Neural cell (in vitro differentiated cells): ENCODE measurements at regions not wholly inside any gene's neighbourhood (a gene's known extent, or its start where the extent isn't known, plus 50 kb on each side); places are given as distances from the start of the nearest gene placed in this dataset.

Source experiments
- H2AFZ ChIP-seq: fragments of 200-600, 300-800 bp; sonication (generic), shearing (Covaris generic); 2 replicates; pipeline ENCODE4 v1.6.0; 2014; ENCODE audit warnings: low read depth, mild to moderate bottlenecking, antibody characterized with exemption, low read length, moderate library complexity
- H3F3A ChIP-seq: fragments of 200-600 bp; shearing (Covaris generic); 2 replicates; pipeline ENCODE4 v1.6.1; 2016; ENCODE audit warnings: mild to moderate bottlenecking, moderate library complexity, mixed read lengths, antibody characterized with exemption, low read length; ENCODE audit not compliant: insufficient read depth, poor library complexity, severe bottlenecking
- H3K27ac ChIP-seq: fragments of 200-600, 300-800 bp; sonication (generic), shearing (Covaris generic); 2 replicates; pipeline ENCODE4 v1.5.1; 2014; ENCODE audit warnings: mild to moderate bottlenecking, low read length, moderate library complexity
- H3K27me3 ChIP-seq: fragments of 300-800, 200-600 bp; sonication (generic), shearing (Covaris generic); 2 replicates; pipeline ENCODE4 v1.6.0; 2014; ENCODE audit warnings: mild to moderate bottlenecking, low read depth, low read length, moderate library complexity; ENCODE audit not compliant: insufficient read depth
- H3K36me3 ChIP-seq: fragments of 300-800, 200-600 bp; sonication (generic), shearing (Covaris generic); 2 replicates; pipeline ENCODE4 v1.5.1; 2014; ENCODE audit warnings: mild to moderate bottlenecking, antibody characterized with exemption, low read length, moderate library complexity; ENCODE audit not compliant: insufficient read depth
- H3K4me2 ChIP-seq: fragments of 300-800, 200-600 bp; sonication (generic), shearing (Covaris generic); 2 replicates; pipeline ENCODE4 v1.6.0; 2014; ENCODE audit warnings: mild to moderate bottlenecking, low read length
- H3K4me3 ChIP-seq: fragments of 300-800, 200-600 bp; sonication (generic), shearing (Covaris generic); 2 replicates; pipeline ENCODE4 v1.5.1; 2014; ENCODE audit warnings: mild to moderate bottlenecking, low read length, moderate library complexity
- H3K79me2 ChIP-seq: fragments of 200-600 bp; shearing (Covaris generic); replicated peaks from 2 replicates; pipeline ENCODE4 v1.6.0; 2014; ENCODE audit warnings: mild to moderate bottlenecking, low read length, moderate library complexity; ENCODE audit not compliant: insufficient read depth
- H3K9ac ChIP-seq: fragments of 300-800, 200-600 bp; sonication (generic), shearing (Covaris generic); 2 replicates; pipeline ENCODE4 v1.6.1; 2016; ENCODE audit warnings: mild to moderate bottlenecking, low read length, mixed read lengths
- H3K9me2 ChIP-seq: fragments of 200-600 bp; shearing (Covaris generic); 2 replicates; pipeline ENCODE4 v1.6.1; 2016; ENCODE audit warnings: mild to moderate bottlenecking, low read length, mixed read lengths; ENCODE audit not compliant: insufficient read depth
- H3K9me3 ChIP-seq: fragments of 200-600, 300-800 bp; sonication (generic), shearing (Covaris generic); 2 replicates; pipeline ENCODE4 v1.6.1; 2016; ENCODE audit warnings: mild to moderate bottlenecking, mixed run types, low read length, moderate library complexity, mixed read lengths
- H4K20me1 ChIP-seq: fragments of 200-600 bp; shearing (Covaris generic); 2 replicates; pipeline ENCODE4 v1.6.1; 2016; ENCODE audit warnings: mild to moderate bottlenecking, mixed run types; ENCODE audit not compliant: insufficient read depth
- EP300 ChIP-seq: fragments of 450-650 bp; conservative IDR thresholded peaks from 2 replicates; pipeline ENCODE4 v1.6.1; 2014; ENCODE audit warnings: antibody characterized with exemption, mild to moderate bottlenecking, moderate library complexity; ENCODE audit not compliant: poor library complexity, severe bottlenecking
- EZH2 ChIP-seq: fragments of 200-600, 300-800 bp; shearing (Covaris generic), sonication (generic); IDR thresholded peaks from 2 replicates; pipeline ENCODE4 v1.6.1; 2014; ENCODE audit warnings: antibody characterized with exemption, low read length, borderline replicate concordance, mild to moderate bottlenecking; ENCODE audit not compliant: insufficient read depth, poor library complexity, severe bottlenecking
- MXI1 ChIP-seq: fragments of 450-650 bp; conservative IDR thresholded peaks from 2 replicates; pipeline ENCODE4 v1.6.1; 2014; ENCODE audit warnings: antibody characterized with exemption, mild to moderate bottlenecking; ENCODE audit not compliant: poor library complexity, severe bottlenecking
- POLR2AphosphoS5 ChIP-seq: IDR thresholded peaks from 2 replicates; pipeline ENCODE4 v1.6.1; 2012
- RAD21 ChIP-seq: fragments of 450-650 bp; conservative IDR thresholded peaks from 2 replicates; pipeline ENCODE4 v1.6.1; 2014; ENCODE audit warnings: antibody characterized with exemption, mild to moderate bottlenecking, moderate library complexity
- REST ChIP-seq: IDR thresholded peaks from 2 replicates; pipeline ENCODE4 v1.6.1; 2012; ENCODE audit warnings: borderline replicate concordance
- SMC3 ChIP-seq: fragments of 450-650 bp; conservative IDR thresholded peaks from 2 replicates; pipeline ENCODE4 v1.6.1; 2014; ENCODE audit warnings: antibody characterized with exemption, mild to moderate bottlenecking, moderate library complexity; ENCODE audit not compliant: poor library complexity
- TAF1 ChIP-seq: IDR thresholded peaks from 2 replicates; pipeline ENCODE4 v1.6.1; 2012; ENCODE audit warnings: low read depth
- TF ChIP-seq, protein P1 (sequence below): fragments of 450-650 bp; IDR thresholded peaks from 2 replicates; pipeline ENCODE4 v1.5.1; 2014; ENCODE audit warnings: antibody characterized with exemption, mild to moderate bottlenecking, moderate library complexity; ENCODE audit not compliant: poor library complexity, severe bottlenecking

DNA sequence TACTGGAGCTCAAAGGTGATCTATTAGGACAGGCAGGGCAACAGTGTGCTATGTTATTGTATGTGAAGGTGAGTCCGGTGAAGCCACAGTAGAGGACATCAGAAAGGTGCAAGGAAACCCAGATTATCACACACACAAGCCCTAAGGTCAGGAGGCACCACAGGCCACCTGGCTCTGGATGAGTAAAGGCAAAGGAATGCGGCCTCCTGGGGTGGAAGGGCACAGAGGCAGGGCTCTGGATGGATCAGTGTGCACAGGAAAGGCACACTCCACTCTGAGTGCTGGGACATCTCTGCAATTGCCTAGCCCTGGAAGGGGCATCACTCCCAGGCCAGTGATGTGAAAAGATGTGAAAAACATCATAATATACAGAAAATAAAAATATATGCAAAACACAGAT, 683.5 kb downstream of the TRIML1 start:
- H3K9me2 ChIP-seq = no peaks in the 10 kb centered on the region
- H3F3A ChIP-seq = no peaks in the 10 kb centered on the region
- H2AFZ ChIP-seq = no peak overlapping the region
- H3K27me3 ChIP-seq = no peaks in the 10 kb centered on the region
- H4K20me1 ChIP-seq = no peaks in the 10 kb centered on the region
- H3K4me3 ChIP-seq = no peak overlapping the region
- no peak overlapping the region for H3K9ac ChIP-seq
- no peak overlapping the region for H3K27ac ChIP-seq
- H3K36me3 ChIP-seq = no peaks in the 10 kb centered on the region
- no peaks in the 10 kb centered on the region for H3K9me3 ChIP-seq
- no peaks in the 10 kb centered on the region for H3K79me2 ChIP-seq
- no peak overlapping the region for H3K4me2 ChIP-seq
- TF ChIP-seq RAD21 (no peak), SMC3 (no peak)

DNA sequence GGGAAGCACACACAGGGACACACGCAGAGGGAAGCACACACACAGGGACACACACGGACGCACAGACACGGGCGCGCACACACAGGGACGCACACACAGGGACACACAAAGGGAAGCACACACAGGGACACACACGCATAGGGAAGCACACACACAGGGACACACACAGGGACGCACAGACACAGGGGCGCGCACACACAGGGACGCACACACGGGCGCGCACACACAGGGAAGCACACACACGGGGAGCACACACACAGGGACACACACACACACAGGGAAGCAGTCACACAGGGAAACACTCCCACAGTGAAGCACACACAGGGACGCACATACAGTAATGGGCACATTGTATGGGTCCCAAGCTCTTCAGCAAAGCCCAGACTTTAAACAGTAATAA, 685.3 kb downstream of the TRIML1 start:
- Histone ChIP-seq H3K27me3 (no peaks in the 10 kb centered on the region), H3K9me2 (no peaks in the 10 kb centered on the region), H3K79me2 (no peaks in the 10 kb centered on the region), H3K9me3 (no peaks in the 10 kb centered on the region), H3K4me2 (no peak overlapping the region), H4K20me1 (no peaks in the 10 kb centered on the region), H3K4me3 (no peak overlapping the region), H3K9ac (no peak overlapping the region), H3K27ac (no peak overlapping the region), H3F3A (no peaks in the 10 kb centered on the region), H2AFZ (no peak overlapping the region), H3K36me3 (no peaks in the 10 kb centered on the region)
- TF ChIP-seq EP300 (no peak), MXI1 (no peak), TAF1 (no peak), SMC3 (no peak), EZH2 (no peak), REST (no peak)
- TF ChIP-seq, protein P1, sequence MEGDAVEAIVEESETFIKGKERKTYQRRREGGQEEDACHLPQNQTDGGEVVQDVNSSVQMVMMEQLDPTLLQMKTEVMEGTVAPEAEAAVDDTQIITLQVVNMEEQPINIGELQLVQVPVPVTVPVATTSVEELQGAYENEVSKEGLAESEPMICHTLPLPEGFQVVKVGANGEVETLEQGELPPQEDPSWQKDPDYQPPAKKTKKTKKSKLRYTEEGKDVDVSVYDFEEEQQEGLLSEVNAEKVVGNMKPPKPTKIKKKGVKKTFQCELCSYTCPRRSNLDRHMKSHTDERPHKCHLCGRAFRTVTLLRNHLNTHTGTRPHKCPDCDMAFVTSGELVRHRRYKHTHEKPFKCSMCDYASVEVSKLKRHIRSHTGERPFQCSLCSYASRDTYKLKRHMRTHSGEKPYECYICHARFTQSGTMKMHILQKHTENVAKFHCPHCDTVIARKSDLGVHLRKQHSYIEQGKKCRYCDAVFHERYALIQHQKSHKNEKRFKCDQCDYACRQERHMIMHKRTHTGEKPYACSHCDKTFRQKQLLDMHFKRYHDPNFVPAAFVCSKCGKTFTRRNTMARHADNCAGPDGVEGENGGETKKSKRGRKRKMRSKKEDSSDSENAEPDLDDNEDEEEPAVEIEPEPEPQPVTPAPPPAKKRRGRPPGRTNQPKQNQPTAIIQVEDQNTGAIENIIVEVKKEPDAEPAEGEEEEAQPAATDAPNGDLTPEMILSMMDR = no peak

- Histone ChIP-seq H3K27me3 (no peaks in the 10 kb centered on the region), H3K9ac (no peak overlapping the region), H3K4me3 (no peak overlapping the region), H3K4me2 (no peak overlapping the region), H2AFZ (no peak overlapping the region), H3K27ac (no peak overlapping the region), H3K9me3 (no peaks in the 10 kb centered on the region), H3K9me2 (no peaks in the 10 kb centered on the region), H3F3A (no peaks in the 10 kb centered on the region), H3K79me2 (no peaks in the 10 kb centered on the region), H3K36me3 (no peaks in the 10 kb centered on the region), H4K20me1 (no peaks in the 10 kb centered on the region)
- TF ChIP-seq MXI1 = no peak
- no peak for TF ChIP-seq EP300
- TF ChIP-seq, protein P1 = no peak
- TF ChIP-seq TAF1 = no peak
- no peak for TF ChIP-seq POLR2AphosphoS5
- TF ChIP-seq REST = no peak
- no peak for TF ChIP-seq RAD21
- no peak for TF ChIP-seq EZH2
- no peak for TF ChIP-seq SMC3
These were observed 687.2 kb downstream of the TRIML1 start for GRCh38 chr4:188826393-188826792.
